GM12873 (cell line): ENCODE measurements at regions not wholly inside any gene's neighbourhood (a gene's known extent, or its start where the extent isn't known, plus 50 kb on each side); places are given as distances from the start of the nearest gene placed in this dataset.

Experiments
- CTCF ChIP-seq: IDR thresholded peaks from 2 replicates; pipeline ENCODE4 v1.5.1; 2012; ENCODE audit warnings: low read depth, mild to moderate bottlenecking, moderate library complexity, low read length, control low read depth; ENCODE audit not compliant: insufficient read depth; ENCODE audit errors: missing control alignments

- no peak for TF ChIP-seq CTCF
These were observed 54.1 kb upstream of the WDR17 start for GRCh38 chr4:176011529-176011928.

- TF ChIP-seq CTCF = no peak
These were observed 52.0 kb upstream of the WDR17 start for GRCh38 chr4:176013476-176014247.

- TF ChIP-seq CTCF = no peak
These were observed 51.0 kb upstream of the WDR17 start for GRCh38 chr4:176014583-176015108.
